Activated CD4-positive, alpha-beta T cell treated with anti-CD3 and anti-CD28 coated beads, Interleukin-2, amount 10 ng/mL, durations not matched to agents 7 days and 5 days (primary cell): ENCODE measurements at regions not wholly inside any gene's neighbourhood (a gene's known extent, or its start where the extent isn't known, plus 50 kb on each side); places are given as distances from the start of the nearest gene placed in this dataset.

Experiments
- CTCF ChIA-PET: fragments of 350-600 bp; sonication (Branson Sonifier 250); formaldehyde crosslinking; loops from one replicate; lab custom pipeline; 2021; ENCODE audit warnings: antibody characterized with exemption; lab: Charles Lee
- POLR2A ChIA-PET: fragments of 350-600 bp; sonication (Branson Sonifier 250); formaldehyde crosslinking; loops from one replicate; lab custom pipeline; 2021; ENCODE audit warnings: antibody characterized with exemption; lab: Charles Lee
- DNase-seq: peaks from one replicate; pipeline ENCODE4 v3.0.0-alpha.2; 2020
- H3K27ac Mint-ChIP-seq: one replicate; pipeline ENCODE4 v1.8.0; 2021; ENCODE audit warnings: mild to moderate bottlenecking, moderate library complexity, mixed read lengths
- H3K27me3 Mint-ChIP-seq: one replicate; pipeline ENCODE4 v1.8.0; 2021; ENCODE audit warnings: mixed read lengths
- H3K36me3 Mint-ChIP-seq: one replicate; pipeline ENCODE4 v1.8.0; 2021; ENCODE audit warnings: low read depth, mixed read lengths
- H3K4me1 Mint-ChIP-seq: one replicate; pipeline ENCODE4 v1.8.0; 2021; ENCODE audit warnings: mixed read lengths
- H3K4me3 Mint-ChIP-seq: one replicate; pipeline ENCODE4 v1.8.0; 2021; ENCODE audit warnings: mild to moderate bottlenecking, moderate library complexity, mixed read lengths
- H3K9me3 Mint-ChIP-seq: one replicate; pipeline ENCODE4 v1.8.0; 2021; ENCODE audit warnings: mixed read lengths

GRCh38 chr11:43250309-43250708 lies 61.5 kb upstream of the API5 start:
- ChIA-PET POLR2A (no interaction called here), CTCF (no interaction called here)
- DNase-seq: no peak
- no peaks in the 10 kb centered on the region for H3K36me3 Mint-ChIP-seq
- H3K27me3 Mint-ChIP-seq: no peaks in the 10 kb centered on the region
- H3K4me1 Mint-ChIP-seq: no peaks in the 10 kb centered on the region
- no peak overlapping the region for H3K4me3 Mint-ChIP-seq
- H3K27ac Mint-ChIP-seq: no peak overlapping the region
- H3K9me3 Mint-ChIP-seq: no peaks in the 10 kb centered on the region

GRCh38 chr11:43261775-43262174 lies 50.0 kb upstream of the API5 start:
- peaks cover 8% of the 10 kb centered on the region for H3K9me3 Mint-ChIP-seq
- H3K4me3 Mint-ChIP-seq: no peak overlapping the region
- H3K4me1 Mint-ChIP-seq: no peaks in the 10 kb centered on the region
- DNase-seq: no peak
- H3K36me3 Mint-ChIP-seq: no peaks in the 10 kb centered on the region
- H3K27ac Mint-ChIP-seq: no peak overlapping the region
- CTCF ChIA-PET: no interaction called here
- H3K27me3 Mint-ChIP-seq: no peaks in the 10 kb centered on the region
- POLR2A ChIA-PET: no interaction called here
